Lower leg skin (tissue), 4 donors: ENCODE measurements at regions not wholly inside any gene's neighbourhood (a gene's known extent, or its start where the extent isn't known, plus 50 kb on each side); places are given as distances from the start of the nearest gene placed in this dataset.
"Not testable (repeated sequence)": the region's sequence is repeated elsewhere in the genome, so short reads cannot be mapped to it uniquely, and the experiment has no call there.

ENCODE experiments used
- DNase-seq, 2 donors: peaks; one replicate each; pipeline ENCODE4 v3.0.0-alpha.2; 2019; ENCODE audit warnings: low spot score in 2 of 2
- H3K4me3 ChIP-seq: fragments of 200-600 bp; sonication (generic); 2 replicates; pipeline ENCODE4 v1.5.1; 2017; ENCODE audit warnings: mild to moderate bottlenecking, low read depth; ENCODE audit not compliant: poor library complexity, severe bottlenecking
- CTCF ChIP-seq, 3 donors: fragments of 450-650 bp; IDR thresholded peaks; one replicate each; pipeline ENCODE4 v1.5.1; 2016; ENCODE audit warnings: antibody characterized with exemption in 3 of 3, mild to moderate bottlenecking in 3 of 3, moderate library complexity in 2 of 3
- POLR2A ChIP-seq, 2 donors: fragments of 450-650 bp; IDR thresholded peaks; one replicate each; pipeline ENCODE4 v1.6.1; 2016 to 2017; ENCODE audit warnings: antibody characterized with exemption in 2 of 2, mild to moderate bottlenecking in 1 of 2, moderate library complexity in 1 of 2
- WGBS, 2 donors: methylation state at CpG; one replicate each; pipeline ENCODE4 v1.1.5; 2018; 5-methylcytosine and 5-hydroxymethylcytosine counted together
- intact Hi-C: fragments of 100-400 bp; cut with DNase I; formaldehyde crosslinking; loops from one replicate; pipeline ENCODE4 v1.15.0; 2023; ENCODE audit warnings: low total_unique reads

DNA sequence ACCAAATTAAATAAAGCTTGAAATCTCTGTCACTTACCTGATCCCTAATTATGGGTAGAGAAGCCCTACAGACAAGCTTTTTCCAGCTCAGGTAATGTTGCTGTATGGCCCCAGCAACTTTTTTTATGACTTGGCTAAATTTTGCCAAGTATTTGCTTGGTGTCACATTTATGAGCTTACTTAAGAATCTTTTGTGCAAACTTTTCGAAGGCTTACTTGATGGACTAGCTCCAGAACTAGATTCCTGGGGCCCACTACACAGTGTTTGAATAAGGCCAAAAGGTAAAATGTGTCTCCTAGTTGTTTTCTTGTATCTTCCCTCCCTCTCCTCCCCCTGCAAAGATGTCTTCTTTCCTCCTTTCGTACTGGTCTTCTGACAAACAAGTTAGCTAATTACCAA lies 257.9 kb downstream of the OSR1 start:
- intact Hi-C loops = no loop called here
- DNase-seq = no peak

GRCh38 chr2:19099181-19099580 lies 259.2 kb downstream of the OSR1 start:
- intact Hi-C loops = no loop called here
- TF ChIP-seq CTCF (IDR thresholded peaks at IDR 0.05) (no peak), POLR2A (IDR thresholded peaks at IDR 0.05) (no peak)
- WGBS, 2 donors = 49 to 51% methylated on average over 3 of the region's 3 CpGs
- no peak for DNase-seq
- no peak overlapping the region for H3K4me3 ChIP-seq

More for the DNA sequence above, 257.9 kb downstream of the OSR1 start:
- no peak for TF ChIP-seq POLR2A (IDR thresholded peaks at IDR 0.05)
- no peak for TF ChIP-seq CTCF (IDR thresholded peaks at IDR 0.05)
- 77 to 86% methylated on average over 2 of the region's 2 CpGs for WGBS, 2 donors
- H3K4me3 ChIP-seq = no peak overlapping the region

DNA sequence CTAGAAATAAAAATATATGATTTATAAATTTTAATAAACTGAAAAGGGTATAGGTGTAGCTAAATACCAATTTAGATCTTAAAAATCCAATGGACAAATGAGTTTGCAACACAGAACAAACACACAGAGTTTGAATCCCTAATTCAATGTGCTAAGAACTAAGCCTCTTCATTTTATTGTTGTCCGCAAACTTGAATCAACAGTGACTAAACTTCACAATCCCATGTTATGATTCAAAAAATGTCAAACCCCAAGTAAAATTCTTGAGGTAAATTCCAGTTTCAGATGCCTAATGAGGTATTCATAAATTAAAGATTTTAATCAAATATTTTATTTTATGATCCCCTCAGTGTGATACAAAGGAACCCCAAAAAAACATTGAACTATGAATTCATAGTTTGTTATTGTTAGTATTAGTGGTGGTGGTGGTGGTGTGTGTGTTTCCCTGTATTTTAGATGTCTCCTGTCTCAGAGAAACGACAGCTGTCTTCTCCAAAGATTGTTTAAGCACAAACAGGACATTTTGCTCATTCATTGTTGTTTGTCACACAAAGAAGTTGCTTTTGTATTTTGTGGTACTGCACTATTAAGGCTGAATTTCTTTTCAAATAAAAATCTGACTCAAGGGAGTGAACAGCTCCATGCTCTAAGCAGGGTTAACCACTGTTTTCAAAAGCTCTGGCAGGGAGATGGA lies 259.8 kb downstream of the OSR1 start:
- no peak overlapping the region for H3K4me3 ChIP-seq
- no peak for DNase-seq
- 91 to 94% methylated on average over 2 of the region's 2 CpGs for WGBS, 2 donors
- no peak for TF ChIP-seq CTCF (IDR thresholded peaks at IDR 0.05)
- no peak for TF ChIP-seq POLR2A (IDR thresholded peaks at IDR 0.05)
- intact Hi-C loops = no loop called here

GRCh38 chr2:19089476-19089875 lies 268.9 kb downstream of the OSR1 start:
- H3K4me3 ChIP-seq, DNase-seq, intact Hi-C loops: not testable (repeated sequence)
- WGBS, 2 donors = 63 to 68% methylated on average over 5 of the region's 5 CpGs

DNA sequence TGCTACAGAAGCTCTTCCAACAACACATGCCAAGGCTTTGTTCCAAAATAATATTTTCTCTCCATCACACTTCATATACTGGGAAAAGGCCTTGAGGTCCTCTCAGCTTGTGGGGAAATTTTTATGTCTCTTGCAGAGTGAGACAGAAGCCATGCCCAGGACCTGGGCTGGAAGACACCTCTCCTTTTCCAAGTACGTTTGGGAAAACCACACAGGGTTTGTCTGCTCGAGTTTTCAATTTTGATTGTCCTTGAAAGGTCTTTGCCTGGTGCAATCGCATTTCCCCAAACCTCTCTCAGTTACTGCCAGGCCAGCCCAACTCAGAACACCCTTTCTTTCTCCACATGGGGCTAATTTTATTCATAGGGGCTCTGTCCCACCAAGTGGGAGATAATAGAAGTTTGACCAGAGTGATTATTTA lies 272.2 kb downstream of the OSR1 start:
- DNase-seq = no peak
- no peak overlapping the region for H3K4me3 ChIP-seq
- intact Hi-C loops = no loop called here
- 55 to 59% methylated on average over 3 of the region's 3 CpGs for WGBS, 2 donors
- no peak for TF ChIP-seq POLR2A (IDR thresholded peaks at IDR 0.05)
- TF ChIP-seq CTCF (IDR thresholded peaks at IDR 0.05) = no peak

DNA sequence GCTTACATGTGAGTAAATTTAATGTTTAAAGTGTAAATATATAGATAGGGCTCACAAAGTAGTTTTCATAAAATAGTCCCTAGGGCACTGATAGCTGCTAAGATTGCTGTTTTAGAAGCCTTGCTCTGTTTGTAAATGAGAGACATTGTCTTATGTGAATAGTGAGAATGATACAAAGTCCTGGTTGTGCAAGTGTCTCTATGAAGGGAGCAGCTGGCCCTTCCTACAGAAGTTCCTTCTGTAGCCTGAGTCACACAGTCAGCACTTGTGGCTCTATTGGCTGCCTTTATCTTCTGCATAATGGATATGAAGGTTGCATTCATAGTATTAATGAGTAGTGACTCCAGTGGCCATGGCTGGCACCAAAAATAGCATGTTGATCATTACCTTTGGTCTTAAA lies 279.7 kb downstream of the OSR1 start:
- intact Hi-C loops = no loop called here
- DNase-seq = no peak
- no peak for TF ChIP-seq CTCF (IDR thresholded peaks at IDR 0.05)
- TF ChIP-seq POLR2A (IDR thresholded peaks at IDR 0.05) = no peak
- no peak overlapping the region for H3K4me3 ChIP-seq
